Neural cell (in vitro differentiated cells): ENCODE measurements at regions not wholly inside any gene's neighbourhood (a gene's known extent, or its start where the extent isn't known, plus 50 kb on each side); places are given as distances from the start of the nearest gene placed in this dataset.

Experiments used
- H2AFZ ChIP-seq: fragments of 200-600, 300-800 bp; sonication (generic), shearing (Covaris generic); 2 replicates; pipeline ENCODE4 v1.6.0; 2014; ENCODE audit warnings: low read depth, mild to moderate bottlenecking, antibody characterized with exemption, low read length, moderate library complexity
- H3F3A ChIP-seq: fragments of 200-600 bp; shearing (Covaris generic); 2 replicates; pipeline ENCODE4 v1.6.1; 2016; ENCODE audit warnings: mild to moderate bottlenecking, moderate library complexity, mixed read lengths, antibody characterized with exemption, low read length; ENCODE audit not compliant: insufficient read depth, poor library complexity, severe bottlenecking
- H3K27ac ChIP-seq: fragments of 200-600, 300-800 bp; sonication (generic), shearing (Covaris generic); 2 replicates; pipeline ENCODE4 v1.5.1; 2014; ENCODE audit warnings: mild to moderate bottlenecking, low read length, moderate library complexity
- H3K27me3 ChIP-seq: fragments of 300-800, 200-600 bp; sonication (generic), shearing (Covaris generic); 2 replicates; pipeline ENCODE4 v1.6.0; 2014; ENCODE audit warnings: mild to moderate bottlenecking, low read depth, low read length, moderate library complexity; ENCODE audit not compliant: insufficient read depth
- H3K36me3 ChIP-seq: fragments of 300-800, 200-600 bp; sonication (generic), shearing (Covaris generic); 2 replicates; pipeline ENCODE4 v1.5.1; 2014; ENCODE audit warnings: mild to moderate bottlenecking, antibody characterized with exemption, low read length, moderate library complexity; ENCODE audit not compliant: insufficient read depth
- H3K4me2 ChIP-seq: fragments of 300-800, 200-600 bp; sonication (generic), shearing (Covaris generic); 2 replicates; pipeline ENCODE4 v1.6.0; 2014; ENCODE audit warnings: mild to moderate bottlenecking, low read length
- H3K4me3 ChIP-seq: fragments of 300-800, 200-600 bp; sonication (generic), shearing (Covaris generic); 2 replicates; pipeline ENCODE4 v1.5.1; 2014; ENCODE audit warnings: mild to moderate bottlenecking, low read length, moderate library complexity
- H3K79me2 ChIP-seq: fragments of 200-600 bp; shearing (Covaris generic); replicated peaks from 2 replicates; pipeline ENCODE4 v1.6.0; 2014; ENCODE audit warnings: mild to moderate bottlenecking, low read length, moderate library complexity; ENCODE audit not compliant: insufficient read depth
- H3K9ac ChIP-seq: fragments of 300-800, 200-600 bp; sonication (generic), shearing (Covaris generic); 2 replicates; pipeline ENCODE4 v1.6.1; 2016; ENCODE audit warnings: mild to moderate bottlenecking, low read length, mixed read lengths
- H3K9me2 ChIP-seq: fragments of 200-600 bp; shearing (Covaris generic); 2 replicates; pipeline ENCODE4 v1.6.1; 2016; ENCODE audit warnings: mild to moderate bottlenecking, low read length, mixed read lengths; ENCODE audit not compliant: insufficient read depth
- H3K9me3 ChIP-seq: fragments of 200-600, 300-800 bp; sonication (generic), shearing (Covaris generic); 2 replicates; pipeline ENCODE4 v1.6.1; 2016; ENCODE audit warnings: mild to moderate bottlenecking, mixed run types, low read length, moderate library complexity, mixed read lengths
- H4K20me1 ChIP-seq: fragments of 200-600 bp; shearing (Covaris generic); 2 replicates; pipeline ENCODE4 v1.6.1; 2016; ENCODE audit warnings: mild to moderate bottlenecking, mixed run types; ENCODE audit not compliant: insufficient read depth
- CTCF ChIP-seq: fragments of 450-650 bp; IDR thresholded peaks from 2 replicates; pipeline ENCODE4 v1.5.1; 2014; ENCODE audit warnings: antibody characterized with exemption, mild to moderate bottlenecking, moderate library complexity; ENCODE audit not compliant: poor library complexity, severe bottlenecking
- EP300 ChIP-seq: fragments of 450-650 bp; conservative IDR thresholded peaks from 2 replicates; pipeline ENCODE4 v1.6.1; 2014; ENCODE audit warnings: antibody characterized with exemption, mild to moderate bottlenecking, moderate library complexity; ENCODE audit not compliant: poor library complexity, severe bottlenecking
- EZH2 ChIP-seq: fragments of 200-600, 300-800 bp; shearing (Covaris generic), sonication (generic); IDR thresholded peaks from 2 replicates; pipeline ENCODE4 v1.6.1; 2014; ENCODE audit warnings: antibody characterized with exemption, low read length, borderline replicate concordance, mild to moderate bottlenecking; ENCODE audit not compliant: insufficient read depth, poor library complexity, severe bottlenecking
- MXI1 ChIP-seq: fragments of 450-650 bp; conservative IDR thresholded peaks from 2 replicates; pipeline ENCODE4 v1.6.1; 2014; ENCODE audit warnings: antibody characterized with exemption, mild to moderate bottlenecking; ENCODE audit not compliant: poor library complexity, severe bottlenecking
- POLR2AphosphoS5 ChIP-seq: IDR thresholded peaks from 2 replicates; pipeline ENCODE4 v1.6.1; 2012
- RAD21 ChIP-seq: fragments of 450-650 bp; conservative IDR thresholded peaks from 2 replicates; pipeline ENCODE4 v1.6.1; 2014; ENCODE audit warnings: antibody characterized with exemption, mild to moderate bottlenecking, moderate library complexity
- REST ChIP-seq: IDR thresholded peaks from 2 replicates; pipeline ENCODE4 v1.6.1; 2012; ENCODE audit warnings: borderline replicate concordance
- SMC3 ChIP-seq: fragments of 450-650 bp; conservative IDR thresholded peaks from 2 replicates; pipeline ENCODE4 v1.6.1; 2014; ENCODE audit warnings: antibody characterized with exemption, mild to moderate bottlenecking, moderate library complexity; ENCODE audit not compliant: poor library complexity
- TAF1 ChIP-seq: IDR thresholded peaks from 2 replicates; pipeline ENCODE4 v1.6.1; 2012; ENCODE audit warnings: low read depth

- Histone ChIP-seq H4K20me1 (no peaks in the 10 kb centered on the region), H2AFZ (no peak overlapping the region), H3K79me2 (no peaks in the 10 kb centered on the region), H3K9ac (no peak overlapping the region), H3K9me2 (no peaks in the 10 kb centered on the region), H3K9me3 (no peaks in the 10 kb centered on the region), H3K4me3 (no peak overlapping the region), H3K27ac (no peak overlapping the region), H3K36me3 (no peaks in the 10 kb centered on the region), H3K4me2 (no peak overlapping the region), H3K27me3 (no peaks in the 10 kb centered on the region), H3F3A (no peaks in the 10 kb centered on the region)
- TF ChIP-seq EP300 (no peak), RAD21 (no peak), TAF1 (no peak), EZH2 (no peak), SMC3 (no peak), CTCF (no peak), MXI1 (no peak), REST (no peak), POLR2AphosphoS5 (no peak)
Observed at GRCh38 chr16:52283018-52283417, 263.9 kb downstream of the TOX3 start.

- Histone ChIP-seq H3K9me2 (no peaks in the 10 kb centered on the region), H2AFZ (no peak overlapping the region), H3K4me2 (no peak overlapping the region), H3K4me3 (no peak overlapping the region), H3K79me2 (no peaks in the 10 kb centered on the region), H3K9me3 (no peaks in the 10 kb centered on the region), H3K27me3 (no peaks in the 10 kb centered on the region), H3F3A (no peaks in the 10 kb centered on the region), H3K36me3 (no peaks in the 10 kb centered on the region), H3K27ac (no peak overlapping the region), H3K9ac (no peak overlapping the region), H4K20me1 (no peaks in the 10 kb centered on the region)
- TF ChIP-seq MXI1 = no peak
Observed at GRCh38 chr16:52280086-52280485, 266.9 kb downstream of the TOX3 start.

GRCh38 chr16:52271088-52271750 is 275.7 kb downstream of the TOX3 start:
- Histone ChIP-seq H3K9ac (peak overlapping the region; percentile 9), H3K27me3 (no peaks in the 10 kb centered on the region), H2AFZ (no peak overlapping the region), H3K4me3 (peak overlapping the region; percentile 37), H3K79me2 (no peaks in the 10 kb centered on the region), H3K9me3 (no peaks in the 10 kb centered on the region), H3F3A (no peaks in the 10 kb centered on the region), H4K20me1 (no peaks in the 10 kb centered on the region), H3K36me3 (no peaks in the 10 kb centered on the region), H3K9me2 (no peaks in the 10 kb centered on the region), H3K27ac (peak overlapping the region; percentile 74), H3K4me2 (peak overlapping the region; percentile 36)
- TF ChIP-seq SMC3 (peak; percentile 30), EP300 (peak; percentile 41), RAD21 (peak; percentile 42), POLR2AphosphoS5 (no peak), CTCF (no peak), TAF1 (no peak)
